Caki2 (cell line): ENCODE measurements at regions not wholly inside any gene's neighbourhood (a gene's known extent, or its start where the extent isn't known, plus 50 kb on each side); places are given as distances from the start of the nearest gene placed in this dataset.

ENCODE experiments used
- DNase-seq: peaks from one replicate; pipeline ENCODE4 v3.0.0-alpha.2; 2015; ENCODE audit warnings: low read depth
- in situ Hi-C: cut with HindIII; loops from 2 replicates; pipeline ENCODE4 v1.10.0; 2016; ENCODE audit warnings: low sequenced_read_pairs, low pct_unique_long_range_greater_than_20kb, mixed read lengths

DNA sequence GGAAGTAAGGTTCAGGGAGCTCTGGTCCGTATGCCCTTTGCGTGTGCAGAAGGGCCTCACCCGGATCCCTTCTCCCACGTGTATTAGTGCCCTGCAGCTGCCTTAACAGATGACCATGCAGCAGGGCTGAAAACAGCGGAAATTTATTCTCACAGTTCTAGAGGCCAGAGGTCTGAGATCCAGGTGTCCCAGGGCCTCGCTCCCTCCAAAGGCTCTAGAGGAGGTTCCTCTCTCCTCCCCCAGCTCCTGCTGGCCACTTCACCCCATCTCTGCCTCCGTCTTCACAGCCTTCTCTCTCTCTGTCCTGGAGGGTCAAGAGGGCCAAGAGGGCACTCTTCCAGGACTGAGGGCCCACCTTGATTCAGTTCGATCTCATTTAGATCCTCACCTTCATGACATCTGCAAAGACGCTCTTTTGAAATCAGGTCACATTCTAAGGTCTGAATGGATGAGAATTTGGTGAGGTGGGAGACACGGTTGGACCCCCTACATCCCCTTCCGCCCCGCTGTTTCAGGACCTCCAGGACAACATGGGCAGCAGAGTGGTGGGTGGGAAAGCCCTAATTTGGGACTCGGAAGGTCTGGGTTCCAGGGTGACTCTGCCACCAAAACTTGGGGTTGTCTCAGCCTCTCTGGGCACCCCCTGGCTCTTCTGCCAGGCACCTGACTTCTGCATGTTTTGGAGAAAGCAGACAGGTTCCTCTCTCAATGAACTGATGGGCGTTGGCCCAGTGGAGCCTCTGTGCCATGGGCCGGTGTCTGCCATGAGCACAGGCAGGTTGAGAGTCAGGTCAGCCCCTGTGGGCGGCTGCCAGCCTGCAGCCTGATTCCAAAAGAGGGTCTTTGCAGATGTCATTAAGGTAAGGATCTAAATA is 361.2 kb downstream of the SEC14L1 start:
- no peak for DNase-seq
- in situ Hi-C loops: no loop called here

DNA sequence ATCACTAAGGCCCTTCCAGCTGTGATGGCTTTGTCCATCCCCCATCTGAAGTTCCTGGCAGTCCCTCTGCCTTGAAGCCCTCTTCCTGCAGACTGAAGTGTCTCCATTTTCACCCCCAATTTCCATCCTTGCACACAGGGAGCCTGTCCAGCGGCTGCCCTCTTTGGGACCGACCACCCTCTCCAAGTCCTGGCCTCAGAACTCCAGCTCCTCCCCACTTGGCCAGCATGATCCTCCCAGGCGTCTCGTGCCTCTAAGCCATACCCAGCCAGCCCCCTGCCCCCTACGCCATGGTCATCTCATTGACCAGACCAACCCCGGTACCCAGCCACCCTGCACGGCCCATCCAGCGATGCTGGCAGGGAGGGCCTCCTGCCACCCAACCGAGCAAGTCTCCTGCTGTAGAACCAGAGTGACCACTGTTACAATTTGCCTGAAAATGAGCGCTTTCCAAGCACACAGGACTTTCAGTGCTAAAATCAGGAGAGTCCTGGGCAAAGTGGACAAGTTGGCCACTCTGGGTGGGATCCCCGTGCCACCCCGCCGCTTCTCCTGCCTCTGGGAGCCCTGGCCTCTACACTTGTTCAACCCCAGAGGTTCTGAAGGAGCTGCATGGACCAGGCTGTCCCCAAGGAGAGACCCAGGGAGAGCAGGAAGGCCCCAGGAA is 362.0 kb downstream of the SEC14L1 start:
- in situ Hi-C loops: no loop called here
- DNase-seq: no peak

DNA sequence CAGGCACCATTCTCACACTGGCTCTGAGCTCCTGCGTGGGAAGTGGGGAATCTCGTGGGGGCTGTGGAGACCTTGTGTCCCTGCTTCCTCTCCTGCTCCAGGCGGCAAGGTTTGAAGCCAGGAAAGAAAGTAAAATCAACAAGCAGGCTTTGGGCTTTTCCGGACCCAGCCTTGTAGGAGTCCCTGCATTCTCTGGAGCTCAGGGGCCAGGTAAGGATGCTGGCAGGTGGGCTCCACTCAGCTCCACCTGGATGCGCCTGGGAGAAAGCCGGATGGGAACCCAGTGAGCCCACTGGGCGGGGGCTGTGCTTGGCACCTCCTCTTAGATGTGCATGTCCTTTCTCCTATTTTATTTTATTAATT is 362.5 kb downstream of the SEC14L1 start:
- DNase-seq: no peak
- in situ Hi-C loops: no loop called here

DNA sequence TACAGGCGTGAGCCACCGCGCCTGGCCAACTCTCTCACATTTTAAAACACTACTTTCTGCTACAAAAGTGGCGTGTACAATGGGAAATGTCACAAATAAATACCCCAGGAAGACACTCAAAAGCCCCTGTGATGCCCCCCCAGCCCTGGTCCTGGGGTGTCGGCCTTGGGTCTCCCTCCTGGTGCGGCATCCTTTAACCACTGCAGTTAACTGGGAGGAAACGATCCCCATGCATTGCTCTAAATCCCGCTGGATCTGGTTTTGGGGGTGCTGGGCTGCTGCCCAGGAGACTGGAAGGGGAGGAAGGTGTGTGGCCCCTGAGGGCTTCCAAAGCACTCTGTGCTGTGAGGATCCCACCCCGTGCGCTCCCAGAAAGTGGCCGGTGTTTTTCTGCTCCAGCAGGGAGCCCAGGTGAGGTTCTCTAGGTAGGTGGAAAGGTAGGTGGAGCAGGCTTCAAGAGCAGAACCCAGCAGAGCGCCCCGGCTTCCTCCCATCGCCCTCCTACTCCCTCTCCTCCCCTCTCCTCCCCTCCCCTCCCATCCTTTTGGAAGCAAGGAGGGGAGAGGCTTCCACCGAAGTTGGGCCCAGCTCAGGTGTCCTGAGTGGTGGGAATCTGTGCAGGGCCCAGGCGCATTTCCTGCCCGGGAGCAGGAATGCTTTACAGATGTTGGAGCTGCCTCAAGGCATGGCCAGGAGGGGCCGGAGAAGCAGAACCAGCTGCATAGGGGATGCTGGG is 363.3 kb downstream of the SEC14L1 start:
- in situ Hi-C loops: no loop called here
- DNase-seq: no peak

DNA sequence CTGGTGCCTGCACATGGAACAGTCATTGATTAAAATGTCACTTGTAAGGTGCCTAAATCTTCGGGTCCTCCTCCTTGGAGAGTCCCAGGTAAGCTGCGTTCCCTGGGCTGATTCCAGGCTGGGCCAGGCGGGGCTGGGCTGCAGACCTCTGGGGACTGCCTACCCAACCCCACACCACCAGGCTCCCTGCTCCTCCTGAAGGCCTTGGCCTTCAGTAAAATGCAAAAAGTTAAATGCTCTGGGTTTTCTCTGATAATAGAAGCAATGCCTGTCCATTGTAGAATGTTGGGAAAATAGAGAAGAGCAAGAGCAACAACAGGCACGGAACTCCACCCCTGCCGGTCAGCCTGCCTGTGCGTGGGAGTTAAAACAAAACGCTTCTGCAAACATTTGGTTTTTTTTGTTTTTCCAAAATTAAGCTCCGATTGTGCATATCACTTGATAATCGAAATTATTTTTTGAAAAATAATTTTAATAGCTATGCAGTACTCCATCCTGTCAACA is 363.9 kb downstream of the SEC14L1 start:
- DNase-seq: no peak
- in situ Hi-C loops: no loop called here

DNA sequence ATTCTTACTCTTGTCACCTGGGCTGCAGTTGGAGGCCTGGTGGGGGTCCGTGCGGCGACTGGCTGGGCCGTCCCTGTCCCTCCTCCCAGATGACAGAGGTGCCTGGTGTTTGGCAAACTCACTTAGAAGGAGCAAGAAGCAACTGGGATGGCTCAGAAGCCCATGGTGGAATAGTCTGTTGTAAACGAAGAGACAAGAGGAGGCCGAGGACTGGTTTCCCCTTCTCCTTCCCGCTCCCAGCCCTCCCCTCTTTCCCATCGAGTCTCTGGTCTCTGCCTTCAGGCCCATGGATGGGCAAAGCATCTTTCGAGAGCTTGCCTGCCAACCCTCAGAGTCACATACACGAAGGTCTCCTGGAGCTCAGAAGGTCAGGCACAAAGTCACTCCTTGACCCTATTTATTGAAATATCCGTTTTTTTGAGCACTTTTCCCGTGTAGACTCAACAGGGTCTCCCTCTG is 364.4 kb downstream of the SEC14L1 start:
- DNase-seq: no peak
- in situ Hi-C loops: no loop called here

DNA sequence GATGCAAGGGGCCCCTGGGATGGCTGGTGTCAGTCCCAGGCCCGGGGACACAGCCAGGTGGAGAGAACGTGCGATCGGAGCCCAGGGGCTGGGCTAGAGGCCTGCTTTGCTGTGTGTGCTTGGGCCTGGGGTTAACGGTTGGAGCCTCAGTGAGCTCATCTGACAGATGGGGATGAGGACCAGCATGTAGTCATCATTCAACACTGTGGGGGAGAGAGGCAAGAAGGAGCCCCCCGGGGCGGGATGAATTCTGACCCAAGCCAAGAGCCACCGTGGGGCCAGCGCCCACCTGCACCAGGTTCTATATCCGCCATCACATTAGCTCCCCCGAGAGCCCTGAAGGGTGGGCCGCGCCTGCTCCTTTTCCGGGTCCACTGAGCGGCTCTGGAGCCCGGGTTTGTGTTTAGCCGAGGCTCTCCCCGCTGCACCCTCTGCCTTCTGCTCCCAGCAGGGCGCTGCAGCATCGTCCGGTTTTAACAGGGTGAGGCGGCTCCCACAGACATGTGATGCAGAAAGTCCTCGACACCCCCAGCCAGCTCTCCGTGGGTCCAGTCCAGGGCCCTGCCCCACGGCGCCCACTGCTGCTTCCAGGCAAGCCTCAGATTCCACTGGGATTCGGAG is 365.7 kb downstream of the SEC14L1 start:
- no peak for DNase-seq
- in situ Hi-C loops: no loop called here

DNA sequence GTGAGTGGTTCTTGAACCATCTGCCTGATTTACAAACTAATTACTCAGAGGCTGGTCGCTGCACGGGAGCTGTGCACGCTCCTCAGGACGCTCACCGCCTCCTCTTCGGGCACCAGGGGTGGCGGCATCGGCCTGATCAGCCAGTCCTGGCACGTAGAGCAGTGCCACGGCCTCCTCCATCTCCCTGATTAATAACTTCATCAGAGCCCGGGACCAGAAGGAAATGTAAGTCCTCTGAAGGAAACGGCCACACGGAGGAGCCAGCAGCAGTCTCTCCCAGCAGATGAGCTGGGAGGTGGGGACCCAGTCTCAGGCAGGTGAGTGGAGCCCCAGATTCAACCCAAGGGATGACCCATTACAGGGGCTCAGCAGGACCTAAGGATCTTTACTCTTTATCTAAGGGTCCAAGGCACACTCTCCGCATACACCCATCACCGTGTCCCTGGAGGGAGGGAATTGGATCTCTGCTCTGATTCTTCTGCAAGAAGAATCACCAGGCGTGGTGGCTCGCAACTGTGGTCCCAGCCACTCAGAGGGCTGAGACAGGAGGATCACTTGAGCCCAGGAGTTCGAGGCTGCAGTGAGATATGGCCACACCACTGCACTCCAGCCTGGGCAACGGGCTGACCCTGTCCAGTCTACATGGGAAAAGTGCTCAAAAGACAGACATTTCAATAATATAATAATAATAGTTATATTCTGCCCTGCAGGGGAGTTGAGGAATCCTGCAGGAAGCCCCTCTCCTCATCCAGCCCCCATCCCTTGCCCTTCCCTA is 366.5 kb downstream of the SEC14L1 start:
- in situ Hi-C loops: no loop called here
- no peak for DNase-seq

DNA sequence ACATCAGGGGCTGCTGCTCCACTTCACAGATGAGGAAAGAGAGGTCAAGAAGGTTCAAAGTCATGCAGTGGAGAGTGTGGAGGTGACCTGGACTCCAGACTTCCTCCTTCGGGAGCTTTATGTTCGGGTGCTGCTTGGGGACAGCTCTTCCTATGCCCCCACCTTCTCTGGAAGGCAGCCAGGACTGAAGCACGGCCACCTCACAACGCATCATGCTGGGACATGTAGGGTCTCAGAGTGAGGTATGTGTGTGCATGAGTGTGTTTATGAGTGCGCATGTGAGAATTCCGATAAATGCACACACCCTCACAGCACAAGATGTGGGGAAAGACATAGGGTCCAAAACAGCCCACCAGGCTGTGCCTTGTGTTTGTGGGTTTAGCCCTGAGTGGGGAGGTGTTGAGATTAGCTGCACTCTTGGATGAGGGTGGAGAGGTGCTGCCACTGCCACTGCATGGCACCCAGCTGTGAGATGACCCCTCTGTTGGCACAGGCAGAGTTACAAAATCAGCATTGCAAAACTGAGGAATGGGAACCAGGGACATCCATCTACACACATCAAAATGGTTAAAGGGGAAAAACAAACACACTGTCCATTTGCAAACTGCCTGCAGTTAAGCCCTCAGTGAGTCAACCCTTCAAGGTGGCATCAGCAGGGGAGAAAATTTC is 367.4 kb downstream of the SEC14L1 start:
- DNase-seq: no peak
- in situ Hi-C loops: no loop called here

DNA sequence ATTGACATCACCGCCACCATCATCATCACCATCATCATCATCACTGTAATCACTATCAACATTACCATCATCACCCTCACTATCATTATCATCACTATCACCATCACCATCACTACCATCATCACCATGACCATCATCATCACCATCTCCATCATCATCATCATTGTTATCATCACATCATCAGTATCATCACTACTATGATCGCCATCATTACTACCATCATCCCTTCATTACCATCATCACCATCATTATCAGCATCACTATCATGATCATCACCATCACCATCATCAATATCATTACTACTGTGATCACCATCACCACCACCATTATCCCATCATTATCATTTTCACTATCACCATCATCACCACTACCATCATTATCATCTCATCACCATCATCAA is 368.3 kb downstream of the SEC14L1 start:
- no peak for DNase-seq
- in situ Hi-C loops: no loop called here

DNA sequence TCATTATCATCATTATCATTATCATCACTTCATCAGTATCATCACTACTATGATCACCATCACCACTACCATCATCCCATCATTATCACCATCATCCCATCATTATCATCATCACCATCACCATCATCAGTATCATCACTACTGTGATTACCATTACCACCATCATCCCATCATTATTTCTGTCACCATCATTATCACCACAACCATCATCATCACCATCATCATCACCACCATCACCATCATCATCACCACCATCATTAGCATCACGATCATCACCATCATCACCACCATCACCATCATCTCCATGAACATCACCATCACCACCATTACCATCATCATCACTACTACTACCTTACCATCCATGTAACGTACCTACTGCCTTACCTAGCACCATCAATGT is 368.8 kb downstream of the SEC14L1 start:
- in situ Hi-C loops: no loop called here
- no peak for DNase-seq

DNA sequence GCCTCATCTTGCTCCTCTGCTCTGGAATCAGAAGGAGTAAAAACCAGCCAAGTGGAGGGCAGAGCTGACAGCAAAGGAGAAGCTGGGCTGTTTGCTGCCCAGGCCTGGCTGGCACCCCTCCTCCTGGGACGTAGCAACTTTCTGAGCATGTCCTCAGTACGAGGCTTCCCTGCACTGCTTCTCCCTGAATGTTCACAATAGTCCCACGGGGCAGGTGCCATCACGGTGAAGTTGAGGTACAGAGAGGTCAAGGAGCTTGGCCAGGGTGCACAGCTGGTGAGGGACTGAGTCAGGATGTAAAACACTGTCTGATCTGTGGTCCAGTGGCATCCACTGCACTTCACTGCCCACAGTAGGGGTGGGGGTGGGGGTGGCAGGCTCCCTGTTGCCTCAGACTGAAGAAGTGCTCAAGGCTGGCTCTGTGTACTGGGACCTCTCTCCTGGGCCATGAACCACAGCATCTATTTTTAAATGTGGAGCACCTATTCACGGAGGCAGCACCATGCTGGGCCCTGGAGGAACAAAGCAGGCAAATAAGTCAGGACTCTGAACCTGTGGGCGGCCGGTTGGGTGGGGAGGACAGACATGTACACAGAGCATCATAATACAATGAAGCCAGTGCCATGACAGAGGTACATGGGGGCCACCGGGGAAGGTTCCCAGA is 369.5 kb downstream of the SEC14L1 start:
- in situ Hi-C loops: no loop called here
- no peak for DNase-seq

DNA sequence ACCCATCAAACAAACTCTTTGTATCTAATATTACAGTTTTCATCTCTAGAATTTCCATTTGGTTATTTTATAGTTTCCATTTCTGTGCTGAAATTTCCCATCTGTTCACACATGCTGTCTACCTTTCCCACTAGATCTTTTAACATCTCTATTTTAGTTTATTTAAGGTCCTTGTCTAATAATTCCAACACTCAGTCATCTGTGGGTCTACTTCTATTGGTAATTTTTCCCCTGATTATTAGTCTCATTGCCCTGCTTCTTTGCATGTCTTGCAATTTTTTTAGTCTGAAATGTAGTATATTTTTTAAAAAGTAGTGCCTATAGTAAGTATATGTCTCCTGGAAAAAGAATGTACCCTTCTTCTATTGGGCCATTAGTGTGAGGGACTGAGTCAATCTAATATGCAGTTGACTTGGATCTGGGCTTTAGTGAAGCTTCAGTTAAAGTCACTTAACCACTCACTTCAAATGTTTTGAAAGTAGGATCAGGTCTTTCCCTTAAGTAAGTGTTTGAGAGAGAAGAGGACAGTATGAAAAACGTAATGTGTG is 370.8 kb downstream of the SEC14L1 start:
- no peak for DNase-seq
- in situ Hi-C loops: no loop called here

DNA sequence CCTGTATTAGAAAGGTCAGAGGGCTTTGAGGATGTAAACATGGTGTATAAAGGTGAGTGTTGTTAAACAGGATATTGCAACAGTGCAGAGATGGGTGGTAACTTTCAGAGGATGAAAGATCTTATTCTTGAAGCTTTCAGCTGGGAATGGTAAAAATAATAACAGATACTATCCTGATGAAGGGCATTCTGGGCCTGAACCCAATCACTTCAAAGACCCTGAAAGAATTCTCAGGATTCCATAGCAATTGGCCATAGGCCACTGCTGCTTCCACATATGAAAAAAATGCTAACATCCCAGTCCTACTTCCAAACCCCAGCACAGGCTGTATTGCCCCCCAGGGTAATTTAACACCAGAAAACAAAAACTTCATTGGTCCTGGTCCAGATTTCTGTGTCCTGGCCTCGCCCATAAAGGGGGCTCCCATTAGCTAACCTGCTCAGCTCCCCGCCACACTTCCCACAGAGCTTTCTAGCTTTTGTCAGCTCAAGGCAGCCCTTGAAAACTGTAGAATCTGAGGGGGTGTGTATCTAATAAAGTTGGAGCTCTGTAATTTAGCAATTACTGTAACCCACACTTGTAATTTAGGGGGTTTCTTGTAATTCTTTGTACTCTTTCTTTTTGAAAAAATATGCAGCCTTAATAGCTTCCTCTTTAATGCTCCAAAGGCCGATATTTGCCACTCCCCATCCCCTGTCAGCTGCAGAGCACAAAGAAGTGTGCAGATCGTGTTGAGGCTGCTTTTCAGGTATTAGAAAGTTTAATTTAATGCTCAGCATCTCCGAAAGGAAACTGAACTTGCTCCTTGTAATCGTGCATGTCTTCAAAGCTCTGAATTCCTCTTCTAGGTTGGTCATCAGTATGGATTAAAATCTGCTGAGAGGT is 371.5 kb downstream of the SEC14L1 start:
- in situ Hi-C loops: no loop called here
- DNase-seq: no peak

DNA sequence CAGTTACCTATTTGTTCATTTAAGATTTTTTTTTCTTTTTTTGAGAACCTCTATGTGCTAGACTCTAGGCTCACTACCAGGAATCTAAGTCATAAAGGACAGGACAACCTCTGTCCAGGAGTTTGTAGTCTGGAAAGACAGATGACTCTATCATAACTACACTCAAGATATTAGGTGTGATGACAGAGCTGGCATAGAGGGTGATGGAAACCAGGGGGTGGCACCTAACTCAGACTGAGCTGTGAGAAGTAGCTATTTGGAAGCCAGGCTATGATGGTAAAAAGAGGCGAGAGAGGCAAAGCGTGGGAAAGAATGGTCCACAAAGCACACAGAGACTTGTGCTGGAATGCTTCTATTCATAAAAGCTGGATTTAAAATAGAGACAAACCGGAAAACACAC is 372.3 kb downstream of the SEC14L1 start:
- in situ Hi-C loops: no loop called here
- no peak for DNase-seq

DNA sequence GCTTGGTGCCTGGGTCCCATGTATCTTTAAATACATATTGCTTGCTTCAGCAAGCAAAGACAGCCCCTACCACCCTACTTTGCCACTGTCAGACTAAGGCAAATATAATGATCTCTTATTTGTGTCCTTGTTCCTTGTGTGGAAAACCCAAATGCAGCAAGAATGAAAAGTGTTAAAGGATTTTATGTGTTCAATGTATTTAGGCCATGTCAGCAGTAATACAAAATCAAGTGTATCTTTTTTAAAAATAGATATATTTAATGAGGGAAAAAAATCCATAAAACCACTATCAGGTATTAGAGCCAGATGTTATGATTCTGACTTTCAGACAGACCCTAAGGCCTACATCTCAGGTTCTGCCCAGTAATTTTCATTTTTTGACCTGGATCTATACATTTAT is 374.5 kb downstream of the SEC14L1 start:
- in situ Hi-C loops: no loop called here
- no peak for DNase-seq
